PFSK-1 (cell line): ENCODE measurements at regions not wholly inside any gene's neighbourhood (a gene's known extent, or its start where the extent isn't known, plus 50 kb on each side); places are given as distances from the start of the nearest gene placed in this dataset.

Experiments
- FOXP2 ChIP-seq: optimal IDR thresholded peaks from 2 replicates; pipeline ENCODE3; 2011; ENCODE audit warnings: borderline replicate concordance, control low read depth, inconsistent platforms; ENCODE audit not compliant: insufficient read depth; ENCODE audit errors: extremely low read length, extremely low read depth
- POLR2AphosphoS5 ChIP-seq: IDR thresholded peaks from 2 replicates; pipeline ENCODE4 v1.6.1; 2012; ENCODE audit warnings: low read depth, mild to moderate bottlenecking, control low read depth, low read length, moderate library complexity
- REST ChIP-seq, 2 experiments: IDR thresholded peaks; 2 replicates each; pipeline versions ENCODE4 v1.6.1 to v1.8.0; 2011 to 2012; ENCODE audit warnings: low read depth in 2 of 2, low read length in 2 of 2, control low read depth in 1 of 2, inconsistent platforms in 1 of 2, mild to moderate bottlenecking in 1 of 2, moderate library complexity in 1 of 2; ENCODE audit not compliant: insufficient read depth in 1 of 2
- SIN3A ChIP-seq: IDR thresholded peaks from 2 replicates; pipeline ENCODE4 v1.6.1; 2012; ENCODE audit warnings: mild to moderate bottlenecking, low read length, moderate library complexity, borderline replicate concordance; ENCODE audit not compliant: insufficient read depth
- TAF1 ChIP-seq: IDR thresholded peaks from 2 replicates; pipeline ENCODE4 v1.6.1; 2012; ENCODE audit warnings: low read length, control low read depth, borderline replicate concordance; ENCODE audit not compliant: insufficient read depth

- no peak for TF ChIP-seq REST (IDR thresholded peaks at IDR 0.05; ENCODE audit: insufficient read depth in 1 of 2, low read depth in 2 of 2, low read length in 2 of 2)
- no peak for TF ChIP-seq POLR2AphosphoS5
- TF ChIP-seq TAF1, result no peak
- TF ChIP-seq SIN3A, result no peak
- no peak for TF ChIP-seq FOXP2
Measured at GRCh38 chr22:22397875-22398524, 110.5 kb downstream of the ZNF280B start.

- TF ChIP-seq POLR2AphosphoS5 (no peak), SIN3A (no peak), TAF1 (no peak), FOXP2 (no peak), REST (IDR thresholded peaks at IDR 0.05; ENCODE audit: insufficient read depth in 1 of 2, low read depth in 2 of 2, low read length in 2 of 2) (no peak)
Measured at GRCh38 chr22:22398530-22399327, 109.8 kb downstream of the ZNF280B start.

- TF ChIP-seq FOXP2, result no peak
- no peak for TF ChIP-seq SIN3A
- TF ChIP-seq POLR2AphosphoS5, result no peak
Measured at GRCh38 chr22:22400099-22400498, 108.4 kb downstream of the ZNF280B start.

- no peak for TF ChIP-seq REST (IDR thresholded peaks at IDR 0.05; ENCODE audit: insufficient read depth in 1 of 2, low read depth in 2 of 2, low read length in 2 of 2)
- TF ChIP-seq TAF1, result no peak
- no peak for TF ChIP-seq POLR2AphosphoS5
- no peak for TF ChIP-seq FOXP2
- TF ChIP-seq SIN3A, result no peak
Measured at GRCh38 chr22:22400964-22401363, 107.6 kb downstream of the ZNF280B start.

GRCh38 chr22:22401381-22401780, 107.2 kb downstream of the ZNF280B start:
- TF ChIP-seq TAF1 (no peak), FOXP2 (no peak), POLR2AphosphoS5 (no peak), REST (IDR thresholded peaks at IDR 0.05; ENCODE audit: insufficient read depth in 1 of 2, low read depth in 2 of 2, low read length in 2 of 2) (no peak), SIN3A (no peak)
